ENCODE measurements at regions not wholly inside any gene's neighbourhood (a gene's known extent, or its start where the extent isn't known, plus 50 kb on each side); places are given as distances from the start of the nearest gene placed in this dataset.

GRCh38 chr20:39877788-39878187 is 811.2 kb downstream of the MAFB start:
- TF ChIP-seq CTCF (tag by site-specific recombination; IDR thresholded peaks at IDR 0.05) (no peak), SALL2 (tag by site-specific recombination; IDR thresholded peaks at IDR 0.05; ENCODE audit: borderline replicate concordance) (no peak), ZNF354C (tag by site-specific recombination; IDR thresholded peaks at IDR 0.05; ENCODE audit: borderline replicate concordance, low read depth) (no peak), TCF7L2 (IDR thresholded peaks at IDR 0.05; ENCODE audit: borderline replicate concordance, low read depth, low read length) (no peak), MEIS1 (CRISPR knock-in tag; IDR thresholded peaks at IDR 0.05; ENCODE audit: borderline replicate concordance) (no peak)

All from HEK293 (cell line).